ENCODE measurements at regions not wholly inside any gene's neighbourhood (a gene's known extent, or its start where the extent isn't known, plus 50 kb on each side); places are given as distances from the start of the nearest gene placed in this dataset.

- H3K79me2 ChIP-seq (ENCODE audit: insufficient read depth, low read length) = no peaks in the 10 kb centered on the region
- H4K20me1 ChIP-seq (ENCODE audit: insufficient read depth, low read length) = peaks cover 16% of the 10 kb centered on the region
- peaks cover 6% of the 10 kb centered on the region for H3K27me3 ChIP-seq (ENCODE audit: insufficient read depth, low read length, poor library complexity)
- H3K36me3 ChIP-seq (ENCODE audit: insufficient read depth, low read length) = no peaks in the 10 kb centered on the region
- no peak overlapping the region for H3K4me3 ChIP-seq (ENCODE audit: low read depth in 1 of 2, low read length in 2 of 2)
- no peak overlapping the region for H3K9ac ChIP-seq (ENCODE audit: low read depth, low read length)
- DNase-seq = peak; percentile 55
- no peak overlapping the region for H2AFZ ChIP-seq (ENCODE audit: low read depth, low read length)
- H3K4me2 ChIP-seq (ENCODE audit: insufficient read depth, low read length) = no peak overlapping the region
- no peaks in the 10 kb centered on the region for H3K4me1 ChIP-seq (ENCODE audit: insufficient read depth, low read length)
- ATAC-seq (ENCODE audit: insufficient read depth, low read depth) = peak; percentile 68; the same call in 2 of the 3 replicates
- no peak overlapping the region for H3K27ac ChIP-seq (ENCODE audit: low read length)
- TF ChIP-seq EZH2 (IDR thresholded peaks at IDR 0.05; ENCODE audit: borderline replicate concordance, low read depth, low read length, severe bottlenecking) (no peak), CTCF (IDR thresholded peaks at IDR 0.05; ENCODE audit: borderline replicate concordance, extremely low read depth, low read length, poor library complexity, severe bottlenecking) (no peak)
- no peaks in the 10 kb centered on the region for H3K9me3 ChIP-seq (ENCODE audit: insufficient read depth, low read length, severe bottlenecking)
Measured at GRCh38 chr5:141753971-141754713, 72.1 kb upstream of the ARAP3 start.

- DNase-seq (no peak), ATAC-seq (ENCODE audit: insufficient read depth, low read depth) (no peak)
- Histone ChIP-seq H3K9me3 (ENCODE audit: insufficient read depth, low read length, severe bottlenecking) (no peaks in the 10 kb centered on the region), H3K36me3 (ENCODE audit: insufficient read depth, low read length) (no peaks in the 10 kb centered on the region), H3K4me3 (ENCODE audit: low read depth in 1 of 2, low read length in 2 of 2) (no peak overlapping the region), H4K20me1 (ENCODE audit: insufficient read depth, low read length) (peaks cover 16% of the 10 kb centered on the region), H3K79me2 (ENCODE audit: insufficient read depth, low read length) (no peaks in the 10 kb centered on the region), H3K4me1 (ENCODE audit: insufficient read depth, low read length) (no peaks in the 10 kb centered on the region), H3K9ac (ENCODE audit: low read depth, low read length) (no peak overlapping the region), H3K27ac (ENCODE audit: low read length) (no peak overlapping the region), H3K27me3 (ENCODE audit: insufficient read depth, low read length, poor library complexity) (peaks cover 3% of the 10 kb centered on the region), H2AFZ (ENCODE audit: low read depth, low read length) (no peak overlapping the region), H3K4me2 (ENCODE audit: insufficient read depth, low read length) (no peak overlapping the region)
- TF ChIP-seq CTCF (IDR thresholded peaks at IDR 0.05; ENCODE audit: borderline replicate concordance, extremely low read depth, low read length, poor library complexity, severe bottlenecking) = no peak
- TF ChIP-seq EZH2 (IDR thresholded peaks at IDR 0.05; ENCODE audit: borderline replicate concordance, low read depth, low read length, severe bottlenecking) = no peak
Measured at GRCh38 chr5:141753143-141753970, 71.3 kb upstream of the ARAP3 start.

DNA sequence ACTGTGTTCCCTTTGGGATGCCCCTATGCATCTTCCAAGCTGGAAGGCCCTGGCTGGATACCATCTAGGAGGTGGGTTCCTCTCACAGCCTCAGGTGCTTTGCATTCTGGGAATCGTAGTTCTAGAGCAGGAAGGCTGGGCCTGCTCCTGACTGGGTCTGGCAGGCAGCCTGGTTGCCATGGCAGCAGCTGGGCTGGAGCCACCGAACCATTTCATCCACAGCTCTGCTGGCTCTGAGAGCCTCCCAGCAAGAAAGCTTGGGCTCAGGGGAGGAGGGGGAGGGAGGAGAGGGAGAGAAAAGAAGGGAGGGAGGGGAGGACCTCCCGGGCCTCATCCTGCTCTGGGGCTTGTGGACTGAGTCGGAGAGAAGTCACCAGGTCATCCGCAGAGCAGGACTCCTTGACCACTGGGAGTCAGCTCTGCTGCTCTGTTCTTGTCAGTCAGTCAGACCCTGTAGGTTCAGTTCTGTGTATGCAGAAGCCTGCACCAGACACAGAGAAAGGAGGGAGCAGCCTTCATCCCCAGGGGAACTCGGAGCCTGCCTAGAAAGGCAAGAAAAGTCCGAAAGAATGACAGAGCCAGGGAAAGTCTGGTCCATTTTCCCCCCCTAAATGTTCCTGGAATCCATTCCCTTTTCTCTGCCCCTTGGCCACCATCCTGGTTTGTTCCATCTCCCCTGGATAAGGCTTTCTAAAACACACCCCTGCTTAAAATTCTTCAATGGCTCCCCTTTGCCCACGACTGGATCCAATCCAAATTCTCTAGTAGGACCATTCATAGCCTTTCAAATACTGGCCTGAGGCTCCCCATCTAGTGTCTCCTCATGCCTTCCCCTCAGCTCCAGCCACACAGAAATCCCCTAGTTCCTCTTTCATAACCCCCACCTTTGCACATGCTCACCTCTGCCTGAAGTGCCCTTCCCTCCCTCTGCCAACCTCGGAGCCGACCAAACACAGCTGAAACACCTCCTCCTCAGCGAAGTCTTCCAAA, 65.4 kb upstream of the ARAP3 start:
- Histone ChIP-seq H3K9ac (ENCODE audit: low read depth, low read length) (no peak overlapping the region), H3K27me3 (ENCODE audit: insufficient read depth, low read length, poor library complexity) (peaks cover 5% of the 10 kb centered on the region), H3K4me3 (ENCODE audit: low read depth in 1 of 2, low read length in 2 of 2) (no peak overlapping the region), H2AFZ (ENCODE audit: low read depth, low read length) (no peak overlapping the region), H4K20me1 (ENCODE audit: insufficient read depth, low read length) (peaks cover 6% of the 10 kb centered on the region), H3K27ac (ENCODE audit: low read length) (no peak overlapping the region), H3K36me3 (ENCODE audit: insufficient read depth, low read length) (no peaks in the 10 kb centered on the region), H3K4me2 (ENCODE audit: insufficient read depth, low read length) (no peak overlapping the region), H3K9me3 (ENCODE audit: insufficient read depth, low read length, severe bottlenecking) (no peaks in the 10 kb centered on the region), H3K79me2 (ENCODE audit: insufficient read depth, low read length) (no peaks in the 10 kb centered on the region), H3K4me1 (ENCODE audit: insufficient read depth, low read length) (no peaks in the 10 kb centered on the region)
- no peak for TF ChIP-seq CTCF (IDR thresholded peaks at IDR 0.05; ENCODE audit: borderline replicate concordance, extremely low read depth, low read length, poor library complexity, severe bottlenecking)
- no peak for TF ChIP-seq EZH2 (IDR thresholded peaks at IDR 0.05; ENCODE audit: borderline replicate concordance, low read depth, low read length, severe bottlenecking)
- DNase-seq (no peak), ATAC-seq (ENCODE audit: insufficient read depth, low read depth) (no peak)

All from DND-41 (cell line).